ENCODE measurements at regions not wholly inside any gene's neighbourhood (a gene's known extent, or its start where the extent isn't known, plus 50 kb on each side); places are given as distances from the start of the nearest gene placed in this dataset.

- TF ChIP-seq RAD21 (conservative IDR thresholded peaks at IDR 0.05), result no peak
- no peak for TF ChIP-seq POLR2AphosphoS5 (IDR thresholded peaks at IDR 0.05)
- no peak for TF ChIP-seq TAF1 (IDR thresholded peaks at IDR 0.05; ENCODE audit: low read depth)
- TF ChIP-seq CTCF (IDR thresholded peaks at IDR 0.05; ENCODE audit: poor library complexity, severe bottlenecking), result no peak
- TF ChIP-seq EZH2 (IDR thresholded peaks at IDR 0.05; ENCODE audit: borderline replicate concordance, insufficient read depth, low read length, poor library complexity, severe bottlenecking), result no peak
- no peak for TF ChIP-seq EP300 (conservative IDR thresholded peaks at IDR 0.05; ENCODE audit: poor library complexity, severe bottlenecking)
- TF ChIP-seq REST (IDR thresholded peaks at IDR 0.05; ENCODE audit: borderline replicate concordance), result no peak
Observed at GRCh38 chr2:133847591-133847990, 279.3 kb upstream of the NCKAP5 start.
